Esophagus squamous epithelium (tissue), 5 donors: ENCODE measurements at regions not wholly inside any gene's neighbourhood (a gene's known extent, or its start where the extent isn't known, plus 50 kb on each side); places are given as distances from the start of the nearest gene placed in this dataset.

Experiments used
- DNase-seq: peaks from one replicate; lab custom pipeline; 2025; lab: John Stamatoyannopoulos, UW
- H3K27ac ChIP-seq, 4 donors: fragments of 200-600 bp; sonication (generic); one replicate each; pipeline ENCODE4 v1.5.1; 2016 to 2019; ENCODE audit warnings: mild to moderate bottlenecking in 1 of 4
- H3K27me3 ChIP-seq, 4 donors: fragments of 200-600 bp; sonication (generic); 1 replicate in 3 of 4; 2 replicates in 1 of 4; pipeline versions ENCODE4 v1.5.1 to v1.6.0; 2017 to 2021; ENCODE audit warnings: antibody characterized with exemption in 1 of 4
- H3K36me3 ChIP-seq, 3 donors: fragments of 200-600 bp; sonication (generic); one replicate each; pipeline ENCODE4 v1.5.1; 2016 to 2019
- H3K4me1 ChIP-seq, 3 donors: fragments of 200-600 bp; sonication (generic); one replicate each; pipeline ENCODE4 v1.5.1; 2017 to 2019
- H3K4me3 ChIP-seq, 4 donors: fragments of 200-600 bp; sonication (generic); 1 replicate in 3 of 4; 2 replicates in 1 of 4; pipeline ENCODE4 v1.5.1; 2016 to 2019; ENCODE audit warnings: mild to moderate bottlenecking in 2 of 4, moderate library complexity in 1 of 4
- H3K9me3 ChIP-seq, 3 donors: fragments of 200-600 bp; sonication (generic); one replicate each; pipeline ENCODE4 v1.5.1; 2016 to 2019
- CTCF ChIP-seq, 6 experiments: fragments of 450-650 bp in 4 of 6; fragments of 200-600 bp in 2 of 6; sonication (generic) in 2 of 6; IDR thresholded peaks; one replicate each; pipeline ENCODE4 v1.5.1; 2016 to 2019; ENCODE audit warnings: antibody characterized with exemption in 6 of 6, mild to moderate bottlenecking in 4 of 6, moderate library complexity in 4 of 6
- POLR2A ChIP-seq, 4 donors: fragments of 450-650 bp; IDR thresholded peaks; one replicate each; pipeline ENCODE4 v1.6.1; 2017; ENCODE audit warnings: antibody characterized with exemption in 4 of 4, mild to moderate bottlenecking in 4 of 4, moderate library complexity in 3 of 4
- WGBS, 2 donors: methylation state at CpG; one replicate each; pipeline ENCODE4 v1.1.5; 2018; 5-methylcytosine and 5-hydroxymethylcytosine counted together
- intact Hi-C: fragments of 100-400 bp; cut with DNase I; formaldehyde crosslinking; loops from one replicate; pipeline ENCODE4 v1.15.0; 2022
- donor health status: DM: yes; HTN: yes; CAD: no.

GRCh38 chr20:60658681-60659080 lies 593.4 kb upstream of the CDH4 start:
- no peak for DNase-seq
- no peak for TF ChIP-seq POLR2A (IDR thresholded peaks at IDR 0.05)
- no peak for TF ChIP-seq CTCF (IDR thresholded peaks at IDR 0.05)
- intact Hi-C loops, result no loop called here
- 68% methylated on average over 2 of the region's 13 CpGs; no CpG with 5 or more reads in 1 of the 2 donors for WGBS, 2 donors
- Histone ChIP-seq H3K4me1 (no peaks in the 10 kb centered on the region), H3K4me3 (no peak overlapping the region), H3K27ac (no peak overlapping the region), H3K27me3 (no peaks in the 10 kb centered on the region), H3K36me3 (no peaks in the 10 kb centered on the region), H3K9me3 (no peaks in the 10 kb centered on the region)

- intact Hi-C loops, result no loop called here
- Histone ChIP-seq H3K9me3 (no peaks in the 10 kb centered on the region), H3K4me1 (no peaks in the 10 kb centered on the region), H3K4me3 (no peak overlapping the region), H3K36me3 (no peaks in the 10 kb centered on the region), H3K27me3 (no peaks in the 10 kb centered on the region), H3K27ac (no peak overlapping the region)
- no peak for TF ChIP-seq CTCF (IDR thresholded peaks at IDR 0.05)
- DNase-seq, result no peak
- WGBS, 2 donors, result 66 to 73% methylated on average over 8 of the region's 8 CpGs
Observed at GRCh38 chr20:60659240-60659639, 592.8 kb upstream of the CDH4 start.

GRCh38 chr20:60662307-60662706 lies 589.8 kb upstream of the CDH4 start:
- no peaks in the 10 kb centered on the region for H3K27me3 ChIP-seq
- WGBS, 2 donors, result 40 to 44% methylated on average over 3 of the region's 3 CpGs
- no peak for TF ChIP-seq CTCF (IDR thresholded peaks at IDR 0.05)
- TF ChIP-seq POLR2A (IDR thresholded peaks at IDR 0.05), result no peak
- intact Hi-C loops, result no loop called here
- H3K4me3 ChIP-seq, result no peak overlapping the region
- H3K4me1 ChIP-seq, result no peaks in the 10 kb centered on the region
- H3K27ac ChIP-seq, result no peak overlapping the region
- no peaks in the 10 kb centered on the region for H3K36me3 ChIP-seq
- no peak for DNase-seq
- no peaks in the 10 kb centered on the region for H3K9me3 ChIP-seq

- H3K27ac ChIP-seq, result no peak overlapping the region
- H3K36me3 ChIP-seq, result no peaks in the 10 kb centered on the region
- 69 to 73% methylated on average over 5 of the region's 5 CpGs for WGBS, 2 donors
- no peaks in the 10 kb centered on the region for H3K9me3 ChIP-seq
- H3K27me3 ChIP-seq, result no peaks in the 10 kb centered on the region
- DNase-seq, result no peak
- intact Hi-C loops, result no loop called here
- H3K4me1 ChIP-seq, result no peaks in the 10 kb centered on the region
- no peak for TF ChIP-seq POLR2A (IDR thresholded peaks at IDR 0.05)
- TF ChIP-seq CTCF (IDR thresholded peaks at IDR 0.05), result no peak
- H3K4me3 ChIP-seq, result no peak overlapping the region
Observed at GRCh38 chr20:60664106-60664505, 588.0 kb upstream of the CDH4 start.

- H3K27ac ChIP-seq, result no peak overlapping the region
- TF ChIP-seq CTCF (IDR thresholded peaks at IDR 0.05) (no peak), POLR2A (IDR thresholded peaks at IDR 0.05) (no peak)
- H3K36me3 ChIP-seq, result no peaks in the 10 kb centered on the region
- H3K9me3 ChIP-seq, result no peaks in the 10 kb centered on the region
- intact Hi-C loops, result no loop called here
- no peaks in the 10 kb centered on the region for H3K4me1 ChIP-seq
- H3K4me3 ChIP-seq, result no peak overlapping the region
- no peaks in the 10 kb centered on the region for H3K27me3 ChIP-seq
- 62 to 74% methylated on average over 6 of the region's 6 CpGs for WGBS, 2 donors
- no peak for DNase-seq
Observed at GRCh38 chr20:60667641-60668040, 584.4 kb upstream of the CDH4 start.
